ENCODE measurements at regions not wholly inside any gene's neighbourhood (a gene's known extent, or its start where the extent isn't known, plus 50 kb on each side); places are given as distances from the start of the nearest gene placed in this dataset.

DNA sequence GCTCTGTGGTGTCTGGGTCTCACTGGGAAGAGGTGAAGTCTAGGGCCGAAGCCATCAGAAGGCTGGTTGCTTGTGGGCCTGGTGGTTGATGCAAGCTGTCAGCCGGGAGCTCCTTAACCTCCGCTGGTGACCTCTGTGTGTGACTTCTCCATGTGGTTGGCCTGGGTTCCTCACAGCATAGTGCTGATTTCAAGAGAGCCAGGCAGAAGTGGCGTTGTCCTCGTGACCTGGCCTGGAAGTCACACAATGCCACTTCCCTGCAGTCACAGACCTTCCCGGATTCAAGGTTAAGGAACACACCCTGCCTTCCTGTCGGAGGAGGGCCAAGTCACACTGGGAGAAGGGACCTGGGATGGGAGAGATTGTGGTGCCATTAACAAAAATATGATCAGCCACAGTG lies 303.7 kb upstream of the HS6ST1 start:
- H3K9me2 ChIP-seq (replicated peaks; ENCODE audit: low read length): no peaks in the 10 kb centered on the region
- no peaks in the 10 kb centered on the region for H3K9me3 ChIP-seq (ENCODE audit: low read length)
- H3K36me3 ChIP-seq (ENCODE audit: low read depth, low read length): no peaks in the 10 kb centered on the region
- ATAC-seq (no peak), DNase-seq (no peak)
- H3K4me2 ChIP-seq (ENCODE audit: low read length): no peak overlapping the region
- H4K20me1 ChIP-seq (ENCODE audit: low read length): no peaks in the 10 kb centered on the region
- CTCF ChIA-PET: no interaction called here
- no peak overlapping the region for H3K9ac ChIP-seq (ENCODE audit: low read length)
- H3K27ac ChIP-seq (ENCODE audit: low read length): no peak overlapping the region
- H3K27me3 ChIP-seq (ENCODE audit: low read length): peaks cover 10% of the 10 kb centered on the region
- BruUV-seq (replicated peaks): no TSS peak
- TF ChIP-seq EZH2phosphoT487 (IDR thresholded peaks at IDR 0.05; ENCODE audit: borderline replicate concordance, low read length) (no peak), EZH2 (IDR thresholded peaks at IDR 0.05; ENCODE audit: low read length, unreplicated experiment) (no peak), CTCF (conservative IDR thresholded peaks at IDR 0.05; ENCODE audit: low read depth, low read length) (no peak)
- H3K79me2 ChIP-seq (ENCODE audit: low read length): no peaks in the 10 kb centered on the region
- intact Hi-C loops (cut with micrococcal nuclease): no loop called here
- POLR2A ChIA-PET (ENCODE audit: unreplicated experiment): no interaction called here
- peaks cover 12% of the 10 kb centered on the region for H3K4me1 ChIP-seq (ENCODE audit: insufficient read depth, low read length)
- H3K4me3 ChIP-seq (ENCODE audit: low read length): no peak overlapping the region
- no peak overlapping the region for H2AFZ ChIP-seq (ENCODE audit: low read length)
- H3F3A ChIP-seq (ENCODE audit: low read length, unreplicated experiment): no peaks in the 10 kb centered on the region

- Histone ChIP-seq H3K9me2 (replicated peaks; ENCODE audit: low read length) (no peaks in the 10 kb centered on the region), H3K27ac (ENCODE audit: low read length) (no peak overlapping the region), H3K4me2 (ENCODE audit: low read length) (peak overlapping the region; percentile 30; the same call in 1 of the 2 replicates), H3K9me3 (ENCODE audit: low read length) (no peaks in the 10 kb centered on the region), H3K36me3 (ENCODE audit: low read depth, low read length) (no peaks in the 10 kb centered on the region), H3K4me1 (ENCODE audit: insufficient read depth, low read length) (peaks cover 12% of the 10 kb centered on the region), H4K20me1 (ENCODE audit: low read length) (no peaks in the 10 kb centered on the region), H3K4me3 (ENCODE audit: low read length) (no peak overlapping the region), H3F3A (ENCODE audit: low read length, unreplicated experiment) (no peaks in the 10 kb centered on the region), H3K27me3 (ENCODE audit: low read length) (peaks cover 18% of the 10 kb centered on the region), H2AFZ (ENCODE audit: low read length) (no peak overlapping the region), H3K79me2 (ENCODE audit: low read length) (no peaks in the 10 kb centered on the region), H3K9ac (ENCODE audit: low read length) (no peak overlapping the region)
- intact Hi-C loops (cut with micrococcal nuclease): no loop called here
- ChIA-PET POLR2A (ENCODE audit: unreplicated experiment) (no interaction called here), CTCF (no interaction called here)
- TF ChIP-seq EZH2 (IDR thresholded peaks at IDR 0.05; ENCODE audit: low read length, unreplicated experiment) (no peak), EZH2phosphoT487 (IDR thresholded peaks at IDR 0.05; ENCODE audit: borderline replicate concordance, low read length) (no peak), CTCF (conservative IDR thresholded peaks at IDR 0.05; ENCODE audit: low read depth, low read length) (no peak)
- no TSS peak for BruUV-seq (replicated peaks)
- ATAC-seq (no peak), DNase-seq (no peak)
Measured at GRCh38 chr2:128622955-128623620, 304.4 kb upstream of the HS6ST1 start.
